ENCODE measurements at regions not wholly inside any gene's neighbourhood (a gene's known extent, or its start where the extent isn't known, plus 50 kb on each side); places are given as distances from the start of the nearest gene placed in this dataset.
"Not testable (repeated sequence)": the region's sequence is repeated elsewhere in the genome, so short reads cannot be mapped to it uniquely, and the experiment has no call there.

- TF ChIP-seq CTCF (IDR thresholded peaks at IDR 0.05; ENCODE audit: low read depth, low read length, missing control alignments), result no peak
- DNase-seq (ENCODE audit: low read depth), result no peak
Observed at GRCh38 chr13:67932991-67933390, 702.9 kb upstream of the PCDH9 start.

GRCh38 chr13:67917291-67917987, 687.3 kb upstream of the PCDH9 start:
- TF ChIP-seq CTCF (IDR thresholded peaks at IDR 0.05; ENCODE audit: low read depth, low read length, missing control alignments), result no peak
- no peak overlapping the region for H3K4me3 ChIP-seq (ENCODE audit: low read depth, low read length)

More at GRCh38 chr13:67932991-67933390, 702.9 kb upstream of the PCDH9 start:
- no peak overlapping the region for H3K4me3 ChIP-seq (ENCODE audit: low read depth, low read length)

GRCh38 chr13:67916650-67917049, 686.5 kb upstream of the PCDH9 start:
- no peak for TF ChIP-seq CTCF (IDR thresholded peaks at IDR 0.05; ENCODE audit: low read depth, low read length, missing control alignments)
- no peak for DNase-seq (ENCODE audit: low read depth)
- no peak overlapping the region for H3K4me3 ChIP-seq (ENCODE audit: low read depth, low read length)

More at GRCh38 chr13:67917291-67917987, 687.3 kb upstream of the PCDH9 start:
- DNase-seq (ENCODE audit: low read depth), result no peak

GRCh38 chr13:67914535-67914934, 684.4 kb upstream of the PCDH9 start:
- DNase-seq (ENCODE audit: low read depth), result no peak
- TF ChIP-seq CTCF (IDR thresholded peaks at IDR 0.05; ENCODE audit: low read depth, low read length, missing control alignments), result no peak
- no peak overlapping the region for H3K4me3 ChIP-seq (ENCODE audit: low read depth, low read length)

- not testable (repeated sequence) for DNase-seq (ENCODE audit: low read depth); H3K4me3 ChIP-seq (ENCODE audit: low read depth, low read length)
Observed at GRCh38 chr13:67902960-67903359, 672.8 kb upstream of the PCDH9 start.

- H3K4me3 ChIP-seq (ENCODE audit: low read depth, low read length), result no peak overlapping the region
- no peak for DNase-seq (ENCODE audit: low read depth)
- no peak for TF ChIP-seq CTCF (IDR thresholded peaks at IDR 0.05; ENCODE audit: low read depth, low read length, missing control alignments)
Observed at GRCh38 chr13:67880916-67881315, 650.8 kb upstream of the PCDH9 start.

- no peak for TF ChIP-seq CTCF (IDR thresholded peaks at IDR 0.05; ENCODE audit: low read depth, low read length, missing control alignments)
- no peak overlapping the region for H3K4me3 ChIP-seq (ENCODE audit: low read depth, low read length)
- DNase-seq (ENCODE audit: low read depth), result no peak
Observed at GRCh38 chr13:67878376-67878775, 648.2 kb upstream of the PCDH9 start.

Measured in GM12864 (cell line).